CD4-positive, alpha-beta T cell treated with Interleukin-12 subunit alpha and Interleukin-12 subunit beta, for 1 hour (primary cell): ENCODE measurements at regions not wholly inside any gene's neighbourhood (a gene's known extent, or its start where the extent isn't known, plus 50 kb on each side); places are given as distances from the start of the nearest gene placed in this dataset.

Experiments
- DNase-seq: peaks from one replicate; pipeline ENCODE4 v3.0.0-alpha.2; 2020

- DNase-seq, result no peak
These were observed 531.8 kb upstream of the PRMT6 start for GRCh38 chr1:106524631-106525030.

GRCh38 chr1:106526650-106527049, 529.8 kb upstream of the PRMT6 start:
- no peak for DNase-seq

GRCh38 chr1:106534612-106535011, 521.9 kb upstream of the PRMT6 start:
- no peak for DNase-seq

GRCh38 chr1:106536741-106537140, 519.7 kb upstream of the PRMT6 start:
- DNase-seq, result no peak

- DNase-seq, result no peak
These were observed 507.7 kb upstream of the PRMT6 start for GRCh38 chr1:106548726-106549125.

- no peak for DNase-seq
These were observed 502.2 kb upstream of the PRMT6 start for GRCh38 chr1:106554294-106554693.

GRCh38 chr1:106555571-106555970, 500.9 kb upstream of the PRMT6 start:
- DNase-seq, result no peak

- DNase-seq, result no peak
These were observed 492.3 kb upstream of the PRMT6 start for GRCh38 chr1:106564192-106564591.

GRCh38 chr1:106568201-106568974, 488.1 kb upstream of the PRMT6 start:
- DNase-seq, result no peak

- DNase-seq, result no peak
These were observed 485.4 kb upstream of the PRMT6 start for GRCh38 chr1:106571109-106571508.

GRCh38 chr1:106584107-106584506, 472.4 kb upstream of the PRMT6 start:
- DNase-seq, result no peak

- no peak for DNase-seq
These were observed 471.8 kb upstream of the PRMT6 start for GRCh38 chr1:106584676-106585075.

- no peak for DNase-seq
These were observed 455.8 kb upstream of the PRMT6 start for GRCh38 chr1:106600626-106601025.

GRCh38 chr1:106603616-106604015, 452.9 kb upstream of the PRMT6 start:
- DNase-seq, result no peak

- no peak for DNase-seq
These were observed 447.6 kb upstream of the PRMT6 start for GRCh38 chr1:106608841-106609240.

GRCh38 chr1:106613068-106613467, 443.4 kb upstream of the PRMT6 start:
- no peak for DNase-seq

- DNase-seq, result no peak
These were observed 442.6 kb upstream of the PRMT6 start for GRCh38 chr1:106613861-106614260.

GRCh38 chr1:106615473-106615872, 441.0 kb upstream of the PRMT6 start:
- no peak for DNase-seq

GRCh38 chr1:106619080-106619826, 437.2 kb upstream of the PRMT6 start:
- DNase-seq, result no peak

GRCh38 chr1:106619827-106620134, 436.7 kb upstream of the PRMT6 start:
- no peak for DNase-seq

- DNase-seq, result no peak
These were observed 435.9 kb upstream of the PRMT6 start for GRCh38 chr1:106620521-106620954.

GRCh38 chr1:106621853-106622252, 434.6 kb upstream of the PRMT6 start:
- no peak for DNase-seq

GRCh38 chr1:106637566-106637965, 418.9 kb upstream of the PRMT6 start:
- no peak for DNase-seq

- DNase-seq, result no peak
These were observed 410.2 kb upstream of the PRMT6 start for GRCh38 chr1:106646261-106646784.
